ENCODE measurements at regions not wholly inside any gene's neighbourhood (a gene's known extent, or its start where the extent isn't known, plus 50 kb on each side); places are given as distances from the start of the nearest gene placed in this dataset.

GRCh38 chr4:141914746-141915145, 278.4 kb downstream of the IL15 start:
- intact Hi-C loops (cut with DNase I; ENCODE audit: low total_unique reads): no loop called here
- Histone ChIP-seq H3K4me1 (no peaks in the 10 kb centered on the region), H3K9me3 (no peaks in the 10 kb centered on the region), H3K36me3 (ENCODE audit: low read depth, missing control alignments) (no peaks in the 10 kb centered on the region), H3K27ac (no peak overlapping the region), H3K27me3 (no peaks in the 10 kb centered on the region), H3K4me3 (no peak overlapping the region)
- TF ChIP-seq POLR2A (IDR thresholded peaks at IDR 0.05) (no peak), CTCF (IDR thresholded peaks at IDR 0.05) (no peak)
- DNase-seq: no peak
- 67 to 93% methylated on average over 1 of the region's 1 CpG for WGBS, 2 donors

GRCh38 chr4:141919649-141920048, 283.3 kb downstream of the IL15 start:
- no peak for DNase-seq
- H3K27ac ChIP-seq: no peak overlapping the region
- intact Hi-C loops (cut with DNase I; ENCODE audit: low total_unique reads): no loop called here
- H3K4me3 ChIP-seq: no peak overlapping the region
- no peaks in the 10 kb centered on the region for H3K9me3 ChIP-seq
- no peaks in the 10 kb centered on the region for H3K27me3 ChIP-seq
- TF ChIP-seq POLR2A (IDR thresholded peaks at IDR 0.05) (no peak), CTCF (IDR thresholded peaks at IDR 0.05) (no peak)
- no peaks in the 10 kb centered on the region for H3K36me3 ChIP-seq (ENCODE audit: low read depth, missing control alignments)
- 77 to 91% methylated on average over 3 of the region's 3 CpGs for WGBS, 2 donors
- H3K4me1 ChIP-seq: no peaks in the 10 kb centered on the region

GRCh38 chr4:141921293-141921692, 284.9 kb downstream of the IL15 start:
- Histone ChIP-seq H3K27ac (no peak overlapping the region), H3K4me1 (no peaks in the 10 kb centered on the region), H3K36me3 (ENCODE audit: low read depth, missing control alignments) (no peaks in the 10 kb centered on the region), H3K27me3 (no peaks in the 10 kb centered on the region), H3K9me3 (no peaks in the 10 kb centered on the region), H3K4me3 (no peak overlapping the region)
- 89% methylated on average over 1 of the region's 1 CpG for WGBS, 2 donors
- intact Hi-C loops (cut with DNase I; ENCODE audit: low total_unique reads): no loop called here
- no peak for DNase-seq
- TF ChIP-seq CTCF (IDR thresholded peaks at IDR 0.05) (no peak), POLR2A (IDR thresholded peaks at IDR 0.05) (no peak)

- WGBS, 2 donors: 78 to 81% methylated on average over 2 of the region's 2 CpGs
- Histone ChIP-seq H3K4me1 (no peaks in the 10 kb centered on the region), H3K27ac (no peak overlapping the region), H3K27me3 (no peaks in the 10 kb centered on the region), H3K4me3 (no peak overlapping the region), H3K9me3 (no peaks in the 10 kb centered on the region), H3K36me3 (ENCODE audit: low read depth, missing control alignments) (no peaks in the 10 kb centered on the region)
- DNase-seq: no peak
- TF ChIP-seq CTCF (IDR thresholded peaks at IDR 0.05): no peak
- no peak for TF ChIP-seq POLR2A (IDR thresholded peaks at IDR 0.05)
- intact Hi-C loops (cut with DNase I; ENCODE audit: low total_unique reads): no loop called here
Measured at GRCh38 chr4:141922236-141922635, 285.9 kb downstream of the IL15 start.

GRCh38 chr4:141926406-141926805, 290.0 kb downstream of the IL15 start:
- TF ChIP-seq POLR2A (IDR thresholded peaks at IDR 0.05) (no peak), CTCF (IDR thresholded peaks at IDR 0.05) (no peak)

More at GRCh38 chr4:141926406-141926805, 290.0 kb downstream of the IL15 start:
- 10 to 14% methylated on average over 1 of the region's 1 CpG for WGBS, 2 donors
- H3K4me3 ChIP-seq: no peak overlapping the region
- no peak for DNase-seq
- intact Hi-C loops (cut with DNase I; ENCODE audit: low total_unique reads): no loop called here
- H3K27me3 ChIP-seq: no peaks in the 10 kb centered on the region
- no peak overlapping the region for H3K27ac ChIP-seq
- no peaks in the 10 kb centered on the region for H3K9me3 ChIP-seq
- H3K4me1 ChIP-seq: no peaks in the 10 kb centered on the region
- H3K36me3 ChIP-seq (ENCODE audit: low read depth, missing control alignments): no peaks in the 10 kb centered on the region
